ENCODE measurements at regions not wholly inside any gene's neighbourhood (a gene's known extent, or its start where the extent isn't known, plus 50 kb on each side); places are given as distances from the start of the nearest gene placed in this dataset.

DNA sequence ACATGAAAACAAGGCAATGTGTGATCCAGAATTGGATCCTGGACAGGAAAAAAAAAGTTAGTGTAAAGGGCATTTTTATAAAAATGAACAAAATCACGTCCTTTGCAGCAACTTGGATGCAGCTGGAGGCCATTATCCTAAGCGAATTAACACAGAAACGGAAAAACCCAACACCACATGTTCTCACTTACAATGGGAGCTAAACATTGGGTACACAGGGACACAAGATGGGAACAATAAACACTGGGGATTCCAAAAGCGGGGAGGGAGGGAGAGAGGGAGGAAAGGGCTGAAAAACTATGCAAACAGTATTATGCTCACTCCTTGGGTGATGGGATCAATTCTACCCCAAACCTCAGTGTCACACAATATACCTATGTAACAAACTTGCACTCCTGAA lies 91.4 kb upstream of the BTBD3 start:
- TF ChIP-seq, protein P1, sequence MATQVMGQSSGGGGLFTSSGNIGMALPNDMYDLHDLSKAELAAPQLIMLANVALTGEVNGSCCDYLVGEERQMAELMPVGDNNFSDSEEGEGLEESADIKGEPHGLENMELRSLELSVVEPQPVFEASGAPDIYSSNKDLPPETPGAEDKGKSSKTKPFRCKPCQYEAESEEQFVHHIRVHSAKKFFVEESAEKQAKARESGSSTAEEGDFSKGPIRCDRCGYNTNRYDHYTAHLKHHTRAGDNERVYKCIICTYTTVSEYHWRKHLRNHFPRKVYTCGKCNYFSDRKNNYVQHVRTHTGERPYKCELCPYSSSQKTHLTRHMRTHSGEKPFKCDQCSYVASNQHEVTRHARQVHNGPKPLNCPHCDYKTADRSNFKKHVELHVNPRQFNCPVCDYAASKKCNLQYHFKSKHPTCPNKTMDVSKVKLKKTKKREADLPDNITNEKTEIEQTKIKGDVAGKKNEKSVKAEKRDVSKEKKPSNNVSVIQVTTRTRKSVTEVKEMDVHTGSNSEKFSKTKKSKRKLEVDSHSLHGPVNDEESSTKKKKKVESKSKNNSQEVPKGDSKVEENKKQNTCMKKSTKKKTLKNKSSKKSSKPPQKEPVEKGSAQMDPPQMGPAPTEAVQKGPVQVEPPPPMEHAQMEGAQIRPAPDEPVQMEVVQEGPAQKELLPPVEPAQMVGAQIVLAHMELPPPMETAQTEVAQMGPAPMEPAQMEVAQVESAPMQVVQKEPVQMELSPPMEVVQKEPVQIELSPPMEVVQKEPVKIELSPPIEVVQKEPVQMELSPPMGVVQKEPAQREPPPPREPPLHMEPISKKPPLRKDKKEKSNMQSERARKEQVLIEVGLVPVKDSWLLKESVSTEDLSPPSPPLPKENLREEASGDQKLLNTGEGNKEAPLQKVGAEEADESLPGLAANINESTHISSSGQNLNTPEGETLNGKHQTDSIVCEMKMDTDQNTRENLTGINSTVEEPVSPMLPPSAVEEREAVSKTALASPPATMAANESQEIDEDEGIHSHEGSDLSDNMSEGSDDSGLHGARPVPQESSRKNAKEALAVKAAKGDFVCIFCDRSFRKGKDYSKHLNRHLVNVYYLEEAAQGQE (IDR thresholded peaks at IDR 0.05; ENCODE audit: insufficient read depth in 1 of 2, low read depth in 2 of 2, low read length in 1 of 2) = no peak
- TF ChIP-seq POLR2AphosphoS5 (IDR thresholded peaks at IDR 0.05; ENCODE audit: low read depth, low read length) (no peak), SIN3A (IDR thresholded peaks at IDR 0.05; ENCODE audit: borderline replicate concordance, insufficient read depth, low read depth, low read length) (no peak), TCF7L2 (IDR thresholded peaks at IDR 0.05; ENCODE audit: low read depth, low read length) (no peak)
- TF ChIP-seq, protein P2, sequence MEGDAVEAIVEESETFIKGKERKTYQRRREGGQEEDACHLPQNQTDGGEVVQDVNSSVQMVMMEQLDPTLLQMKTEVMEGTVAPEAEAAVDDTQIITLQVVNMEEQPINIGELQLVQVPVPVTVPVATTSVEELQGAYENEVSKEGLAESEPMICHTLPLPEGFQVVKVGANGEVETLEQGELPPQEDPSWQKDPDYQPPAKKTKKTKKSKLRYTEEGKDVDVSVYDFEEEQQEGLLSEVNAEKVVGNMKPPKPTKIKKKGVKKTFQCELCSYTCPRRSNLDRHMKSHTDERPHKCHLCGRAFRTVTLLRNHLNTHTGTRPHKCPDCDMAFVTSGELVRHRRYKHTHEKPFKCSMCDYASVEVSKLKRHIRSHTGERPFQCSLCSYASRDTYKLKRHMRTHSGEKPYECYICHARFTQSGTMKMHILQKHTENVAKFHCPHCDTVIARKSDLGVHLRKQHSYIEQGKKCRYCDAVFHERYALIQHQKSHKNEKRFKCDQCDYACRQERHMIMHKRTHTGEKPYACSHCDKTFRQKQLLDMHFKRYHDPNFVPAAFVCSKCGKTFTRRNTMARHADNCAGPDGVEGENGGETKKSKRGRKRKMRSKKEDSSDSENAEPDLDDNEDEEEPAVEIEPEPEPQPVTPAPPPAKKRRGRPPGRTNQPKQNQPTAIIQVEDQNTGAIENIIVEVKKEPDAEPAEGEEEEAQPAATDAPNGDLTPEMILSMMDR (IDR thresholded peaks at IDR 0.05) = no peak
- H3K4me3 ChIP-seq (ENCODE audit: low read depth in 2 of 2, low read length in 2 of 2) = no peak overlapping the region
- ChIA-PET CTCF (no interaction called here), POLR2A (interaction anchor here (0.6 kb wide), 1 partner anchor 1354 kb away, joined by 4 read pairs; no protein-coding TSS in a partner anchor)
- in situ Hi-C loops (cut with HindIII; ENCODE audit: low pct_unique_long_range_greater_than_20kb, low sequenced_read_pairs) (no loop called here), intact Hi-C loops (cut with micrococcal nuclease; ENCODE audit: unreplicated experiment) (no loop called here)
- no peaks in the 10 kb centered on the region for H3K4me1 ChIP-seq (ENCODE audit: control insufficient read depth, insufficient read depth, low read length)
- no TSS peak for BruUV-seq (replicated peaks)
- ATAC-seq (no peak), DNase-seq (ENCODE audit: low read depth, low spot score) (no peak)
- H3K36me3 ChIP-seq (ENCODE audit: control insufficient read depth, insufficient read depth, low read length) = no peaks in the 10 kb centered on the region
- no peaks in the 10 kb centered on the region for H3K9me3 ChIP-seq (ENCODE audit: control insufficient read depth, insufficient read depth, low read depth, low read length)
- H3K27me3 ChIP-seq (ENCODE audit: control insufficient read depth, insufficient read depth, low read length) = no peaks in the 10 kb centered on the region
- no peak overlapping the region for H3K27ac ChIP-seq (ENCODE audit: low read length)

- BruUV-seq (replicated peaks) = no TSS peak
- TF ChIP-seq SIN3A (IDR thresholded peaks at IDR 0.05; ENCODE audit: borderline replicate concordance, insufficient read depth, low read depth, low read length) (no peak), POLR2AphosphoS5 (IDR thresholded peaks at IDR 0.05; ENCODE audit: low read depth, low read length) (no peak), TCF7L2 (IDR thresholded peaks at IDR 0.05; ENCODE audit: low read depth, low read length) (no peak)
- TF ChIP-seq, protein P1 (IDR thresholded peaks at IDR 0.05; ENCODE audit: insufficient read depth in 1 of 2, low read depth in 2 of 2, low read length in 1 of 2) = no peak
- TF ChIP-seq, protein P2 (IDR thresholded peaks at IDR 0.05) = no peak
- Histone ChIP-seq H3K36me3 (ENCODE audit: control insufficient read depth, insufficient read depth, low read length) (no peaks in the 10 kb centered on the region), H3K4me3 (ENCODE audit: low read depth in 2 of 2, low read length in 2 of 2) (no peak overlapping the region), H3K27me3 (ENCODE audit: control insufficient read depth, insufficient read depth, low read length) (no peaks in the 10 kb centered on the region), H3K4me1 (ENCODE audit: control insufficient read depth, insufficient read depth, low read length) (no peaks in the 10 kb centered on the region), H3K27ac (ENCODE audit: low read length) (no peak overlapping the region), H3K9me3 (ENCODE audit: control insufficient read depth, insufficient read depth, low read depth, low read length) (no peaks in the 10 kb centered on the region)
- ATAC-seq = no peak
- ChIA-PET POLR2A (no interaction called here), CTCF (no interaction called here)
- in situ Hi-C loops (cut with HindIII; ENCODE audit: low pct_unique_long_range_greater_than_20kb, low sequenced_read_pairs) (no loop called here), intact Hi-C loops (cut with micrococcal nuclease; ENCODE audit: unreplicated experiment) (no loop called here)
- DNase-seq (ENCODE audit: low read depth, low spot score) = no peak
Measured at GRCh38 chr20:11832397-11832796, 85.3 kb upstream of the BTBD3 start.

Data from Panc1 (cell line).